ENCODE measurements at regions not wholly inside any gene's neighbourhood (a gene's known extent, or its start where the extent isn't known, plus 50 kb on each side); places are given as distances from the start of the nearest gene placed in this dataset.

DNA sequence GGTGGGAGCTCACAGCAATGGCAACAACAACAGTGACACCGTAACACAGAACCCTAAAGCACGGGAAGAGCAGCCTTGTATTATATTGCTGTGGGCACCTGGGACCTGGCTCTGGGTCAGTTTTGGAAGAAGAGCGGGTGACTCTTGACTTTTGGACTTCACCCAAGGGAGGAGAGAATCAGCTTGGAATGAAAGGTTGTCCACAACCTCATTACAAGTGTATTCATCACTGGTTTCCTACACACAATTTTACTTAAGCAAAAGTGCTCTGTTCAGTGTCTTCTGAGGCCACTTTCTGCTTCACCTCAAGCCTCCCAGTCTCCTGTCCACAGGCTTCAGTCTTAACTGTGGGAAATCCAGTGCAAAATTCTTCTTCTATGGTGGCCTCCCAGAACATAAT is 263.8 kb downstream of the KCNE4 start:
- Histone ChIP-seq H3K4me2 (ENCODE audit: low read length, poor library complexity, severe bottlenecking) (no peak overlapping the region), H2BK120ac (ENCODE audit: low read depth, low read length) (no peak overlapping the region), H3K14ac (ENCODE audit: low read length in 2 of 2) (no peak overlapping the region), H3K9ac (ENCODE audit: low read length) (peak overlapping the region; percentile 48), H3K36me3 (ENCODE audit: control insufficient read depth in 1 of 2, insufficient read depth in 2 of 2, low read depth in 1 of 2, low read length in 2 of 2) (no peaks in the 10 kb centered on the region), H3K27ac (ENCODE audit: low read length, poor library complexity, severe bottlenecking) (no peak overlapping the region), H2BK15ac (ENCODE audit: low read depth, poor library complexity, severe bottlenecking) (no peak overlapping the region), H3K79me1 (replicated peaks; ENCODE audit: low read length, poor library complexity, severe bottlenecking) (no peaks in the 10 kb centered on the region), H3K27me3 (ENCODE audit: control insufficient read depth in 1 of 2, insufficient read depth in 1 of 2, low read length in 2 of 2) (no peaks in the 10 kb centered on the region), H3K4ac (ENCODE audit: low read depth in 1 of 2, low read length in 2 of 2) (no peak overlapping the region), H3K23ac (ENCODE audit: low read length in 2 of 2) (no peak overlapping the region), H2AK5ac (ENCODE audit: low read length, severe bottlenecking) (no peak overlapping the region), H4K8ac (ENCODE audit: low read length) (no peak overlapping the region), H2AFZ (ENCODE audit: low read depth, low read length) (no peak overlapping the region), H4K91ac (ENCODE audit: low read length) (no peak overlapping the region), H3K4me1 (ENCODE audit: control insufficient read depth, insufficient read depth, low read depth, low read length) (no peaks in the 10 kb centered on the region), H2BK12ac (ENCODE audit: low read length in 2 of 2) (no peak overlapping the region), H3K9me3 (ENCODE audit: control insufficient read depth, low read length) (no peaks in the 10 kb centered on the region), H3K18ac (ENCODE audit: low read depth in 1 of 2, low read length in 2 of 2) (peak overlapping the region in 1 of 2 experiments; percentile 8), H3K4me3 (ENCODE audit: insufficient read depth in 1 of 2, low read depth in 1 of 2, low read length in 2 of 2) (no peak overlapping the region), H2BK5ac (ENCODE audit: low read depth, low read length, poor library complexity, severe bottlenecking) (no peak overlapping the region)
- DNase-seq, result no peak
- 97% methylated on average over 3 of the region's 3 CpGs for WGBS

DNA sequence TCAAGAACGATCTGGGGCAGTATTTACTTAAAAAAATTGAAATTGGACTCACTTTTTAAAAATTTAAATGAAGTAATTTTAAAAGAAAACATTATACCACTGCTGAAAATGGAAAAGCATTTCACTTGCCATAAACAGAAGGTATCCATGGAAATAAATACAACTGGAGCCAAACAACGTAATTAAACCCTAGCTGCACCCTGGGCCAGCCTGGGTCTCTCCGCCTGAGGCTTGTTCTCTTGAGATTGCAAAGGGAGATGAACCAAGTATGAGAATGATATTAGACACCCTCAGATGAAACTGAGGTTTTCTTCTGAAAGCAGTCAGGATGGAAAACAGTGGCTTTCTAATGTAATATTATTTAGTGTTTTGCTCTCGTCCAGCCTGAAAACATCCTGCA is 264.4 kb downstream of the KCNE4 start:
- Histone ChIP-seq H3K4me2 (ENCODE audit: low read length, poor library complexity, severe bottlenecking) (no peak overlapping the region), H3K4me3 (ENCODE audit: insufficient read depth in 1 of 2, low read depth in 1 of 2, low read length in 2 of 2) (no peak overlapping the region), H2BK15ac (ENCODE audit: low read depth, poor library complexity, severe bottlenecking) (no peak overlapping the region), H2BK120ac (ENCODE audit: low read depth, low read length) (no peak overlapping the region), H2AK5ac (ENCODE audit: low read length, severe bottlenecking) (no peak overlapping the region), H3K36me3 (ENCODE audit: control insufficient read depth in 1 of 2, insufficient read depth in 2 of 2, low read depth in 1 of 2, low read length in 2 of 2) (no peaks in the 10 kb centered on the region), H3K9ac (ENCODE audit: low read length) (peak overlapping the region; percentile 48), H3K18ac (ENCODE audit: low read depth in 1 of 2, low read length in 2 of 2) (no peak overlapping the region), H2BK12ac (ENCODE audit: low read length in 2 of 2) (no peak overlapping the region), H3K79me1 (replicated peaks; ENCODE audit: low read length, poor library complexity, severe bottlenecking) (no peaks in the 10 kb centered on the region), H3K4me1 (ENCODE audit: control insufficient read depth, insufficient read depth, low read depth, low read length) (no peaks in the 10 kb centered on the region), H3K14ac (ENCODE audit: low read length in 2 of 2) (no peak overlapping the region), H3K27ac (ENCODE audit: low read length, poor library complexity, severe bottlenecking) (no peak overlapping the region), H3K27me3 (ENCODE audit: control insufficient read depth in 1 of 2, insufficient read depth in 1 of 2, low read length in 2 of 2) (no peaks in the 10 kb centered on the region), H4K8ac (ENCODE audit: low read length) (no peak overlapping the region), H2BK5ac (ENCODE audit: low read depth, low read length, poor library complexity, severe bottlenecking) (no peak overlapping the region), H3K4ac (ENCODE audit: low read depth in 1 of 2, low read length in 2 of 2) (no peak overlapping the region), H3K9me3 (ENCODE audit: control insufficient read depth, low read length) (no peaks in the 10 kb centered on the region), H2AFZ (ENCODE audit: low read depth, low read length) (no peak overlapping the region), H3K23ac (ENCODE audit: low read length in 2 of 2) (no peak overlapping the region), H4K91ac (ENCODE audit: low read length) (no peak overlapping the region)
- DNase-seq, result no peak
- 94% methylated on average over 2 of the region's 4 CpGs for WGBS

DNA sequence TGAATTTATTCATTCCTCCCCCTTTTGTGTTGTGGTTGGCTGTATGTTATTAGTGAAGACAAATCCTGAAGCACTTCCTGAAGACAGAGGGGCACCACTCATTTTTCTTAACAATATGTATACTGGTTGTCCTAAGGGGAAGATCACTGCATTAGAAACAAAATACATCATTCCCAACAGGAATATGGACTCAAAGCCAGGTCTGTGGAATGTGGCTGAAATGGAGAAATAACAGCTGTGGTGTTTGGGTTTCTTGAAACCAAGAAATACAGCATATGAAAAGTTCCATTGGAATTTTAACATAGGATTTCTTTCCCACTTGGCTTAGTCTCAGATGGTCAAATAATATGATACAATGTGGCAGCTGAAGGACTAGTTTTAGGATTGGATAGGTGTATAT is 267.6 kb downstream of the KCNE4 start:
- no peak overlapping the region for H2BK15ac ChIP-seq (ENCODE audit: low read depth, poor library complexity, severe bottlenecking)
- H2BK120ac ChIP-seq (ENCODE audit: low read depth, low read length), result no peak overlapping the region
- no peaks in the 10 kb centered on the region for H3K4me1 ChIP-seq (ENCODE audit: control insufficient read depth, insufficient read depth, low read depth, low read length)
- no peaks in the 10 kb centered on the region for H3K79me1 ChIP-seq (replicated peaks; ENCODE audit: low read length, poor library complexity, severe bottlenecking)
- no peak overlapping the region for H2AFZ ChIP-seq (ENCODE audit: low read depth, low read length)
- H3K23ac ChIP-seq (ENCODE audit: low read length in 2 of 2), result no peak overlapping the region
- no peaks in the 10 kb centered on the region for H3K9me3 ChIP-seq (ENCODE audit: control insufficient read depth, low read length)
- no peak overlapping the region for H3K4me2 ChIP-seq (ENCODE audit: low read length, poor library complexity, severe bottlenecking)
- no peak overlapping the region for H3K9ac ChIP-seq (ENCODE audit: low read length)
- H3K14ac ChIP-seq (ENCODE audit: low read length in 2 of 2), result no peak overlapping the region
- no peak overlapping the region for H3K27ac ChIP-seq (ENCODE audit: low read length, poor library complexity, severe bottlenecking)
- no peak overlapping the region for H3K4ac ChIP-seq (ENCODE audit: low read depth in 1 of 2, low read length in 2 of 2)
- H2AK5ac ChIP-seq (ENCODE audit: low read length, severe bottlenecking), result no peak overlapping the region
- no peak overlapping the region for H3K18ac ChIP-seq (ENCODE audit: low read depth in 1 of 2, low read length in 2 of 2)
- no peak overlapping the region for H2BK12ac ChIP-seq (ENCODE audit: low read length in 2 of 2)
- H2BK5ac ChIP-seq (ENCODE audit: low read depth, low read length, poor library complexity, severe bottlenecking), result no peak overlapping the region
- H4K8ac ChIP-seq (ENCODE audit: low read length), result no peak overlapping the region
- no peak overlapping the region for H3K4me3 ChIP-seq (ENCODE audit: insufficient read depth in 1 of 2, low read depth in 1 of 2, low read length in 2 of 2)
- no peak for DNase-seq
- H3K27me3 ChIP-seq (ENCODE audit: control insufficient read depth in 1 of 2, insufficient read depth in 1 of 2, low read length in 2 of 2), result no peaks in the 10 kb centered on the region
- H3K36me3 ChIP-seq (ENCODE audit: control insufficient read depth in 1 of 2, insufficient read depth in 2 of 2, low read depth in 1 of 2, low read length in 2 of 2), result no peaks in the 10 kb centered on the region
- H4K91ac ChIP-seq (ENCODE audit: low read length), result no peak overlapping the region

- H3K9me3 ChIP-seq (ENCODE audit: control insufficient read depth, low read length), result no peaks in the 10 kb centered on the region
- no peak overlapping the region for H3K4me2 ChIP-seq (ENCODE audit: low read length, poor library complexity, severe bottlenecking)
- no peak overlapping the region for H3K4ac ChIP-seq (ENCODE audit: low read depth in 1 of 2, low read length in 2 of 2)
- no peak overlapping the region for H2BK15ac ChIP-seq (ENCODE audit: low read depth, poor library complexity, severe bottlenecking)
- no peak overlapping the region for H3K27ac ChIP-seq (ENCODE audit: low read length, poor library complexity, severe bottlenecking)
- no peak overlapping the region for H4K8ac ChIP-seq (ENCODE audit: low read length)
- H4K91ac ChIP-seq (ENCODE audit: low read length), result no peak overlapping the region
- no peak overlapping the region for H3K4me3 ChIP-seq (ENCODE audit: insufficient read depth in 1 of 2, low read depth in 1 of 2, low read length in 2 of 2)
- no peaks in the 10 kb centered on the region for H3K36me3 ChIP-seq (ENCODE audit: control insufficient read depth in 1 of 2, insufficient read depth in 2 of 2, low read depth in 1 of 2, low read length in 2 of 2)
- no peaks in the 10 kb centered on the region for H3K27me3 ChIP-seq (ENCODE audit: control insufficient read depth in 1 of 2, insufficient read depth in 1 of 2, low read length in 2 of 2)
- no peak for DNase-seq
- no peak overlapping the region for H3K9ac ChIP-seq (ENCODE audit: low read length)
- no peak overlapping the region for H3K18ac ChIP-seq (ENCODE audit: low read depth in 1 of 2, low read length in 2 of 2)
- H2AK5ac ChIP-seq (ENCODE audit: low read length, severe bottlenecking), result no peak overlapping the region
- no peak overlapping the region for H3K14ac ChIP-seq (ENCODE audit: low read length in 2 of 2)
- no peaks in the 10 kb centered on the region for H3K79me1 ChIP-seq (replicated peaks; ENCODE audit: low read length, poor library complexity, severe bottlenecking)
- H2BK12ac ChIP-seq (ENCODE audit: low read length in 2 of 2), result no peak overlapping the region
- no peak overlapping the region for H3K23ac ChIP-seq (ENCODE audit: low read length in 2 of 2)
- H2BK5ac ChIP-seq (ENCODE audit: low read depth, low read length, poor library complexity, severe bottlenecking), result no peak overlapping the region
- H3K4me1 ChIP-seq (ENCODE audit: control insufficient read depth, insufficient read depth, low read depth, low read length), result no peaks in the 10 kb centered on the region
- WGBS, result 87% methylated on average over 3 of the region's 5 CpGs
- H2BK120ac ChIP-seq (ENCODE audit: low read depth, low read length), result no peak overlapping the region
- H2AFZ ChIP-seq (ENCODE audit: low read depth, low read length), result no peak overlapping the region
These were observed 272.4 kb downstream of the KCNE4 start for GRCh38 chr2:223324402-223324801.

Data from mesenchymal stem cell (in vitro differentiated cells and primary cell).